Esophagus squamous epithelium (tissue), 4 donors: ENCODE measurements at regions not wholly inside any gene's neighbourhood (a gene's known extent, or its start where the extent isn't known, plus 50 kb on each side); places are given as distances from the start of the nearest gene placed in this dataset.

ENCODE experiments used
- POLR2A ChIP-seq, 4 donors: fragments of 450-650 bp; IDR thresholded peaks; one replicate each; pipeline ENCODE4 v1.6.1; 2017; ENCODE audit warnings: antibody characterized with exemption in 4 of 4, mild to moderate bottlenecking in 4 of 4, moderate library complexity in 3 of 4
- TF ChIP-seq, protein P1 (sequence below), 6 experiments: fragments of 450-650 bp in 4 of 6; fragments of 200-600 bp in 2 of 6; sonication (generic) in 2 of 6; IDR thresholded peaks; one replicate each; pipeline ENCODE4 v1.5.1; 2016 to 2019; ENCODE audit warnings: antibody characterized with exemption in 6 of 6, mild to moderate bottlenecking in 4 of 6, moderate library complexity in 4 of 6

DNA sequence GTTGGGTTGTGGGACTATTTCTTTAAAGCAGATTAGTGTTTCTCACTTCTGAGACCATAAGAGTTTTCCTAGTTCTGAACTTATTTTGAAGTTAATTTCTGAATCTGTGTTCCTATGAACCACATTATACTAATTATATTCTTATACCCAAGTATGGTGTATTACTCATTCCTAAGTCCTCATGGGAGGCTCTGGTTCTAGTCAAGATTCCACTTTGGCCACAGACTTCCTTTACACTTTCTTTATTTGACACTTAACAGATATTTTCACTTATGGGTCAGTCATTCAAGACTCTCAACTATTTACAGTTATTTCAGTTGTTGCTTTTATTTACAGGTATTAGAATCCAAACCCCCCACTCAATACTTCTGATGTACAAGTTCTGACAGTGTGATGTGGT, 937.2 kb upstream of the TYRP1 start:
- no peak for TF ChIP-seq POLR2A (IDR thresholded peaks at IDR 0.05)
- TF ChIP-seq, protein P1, sequence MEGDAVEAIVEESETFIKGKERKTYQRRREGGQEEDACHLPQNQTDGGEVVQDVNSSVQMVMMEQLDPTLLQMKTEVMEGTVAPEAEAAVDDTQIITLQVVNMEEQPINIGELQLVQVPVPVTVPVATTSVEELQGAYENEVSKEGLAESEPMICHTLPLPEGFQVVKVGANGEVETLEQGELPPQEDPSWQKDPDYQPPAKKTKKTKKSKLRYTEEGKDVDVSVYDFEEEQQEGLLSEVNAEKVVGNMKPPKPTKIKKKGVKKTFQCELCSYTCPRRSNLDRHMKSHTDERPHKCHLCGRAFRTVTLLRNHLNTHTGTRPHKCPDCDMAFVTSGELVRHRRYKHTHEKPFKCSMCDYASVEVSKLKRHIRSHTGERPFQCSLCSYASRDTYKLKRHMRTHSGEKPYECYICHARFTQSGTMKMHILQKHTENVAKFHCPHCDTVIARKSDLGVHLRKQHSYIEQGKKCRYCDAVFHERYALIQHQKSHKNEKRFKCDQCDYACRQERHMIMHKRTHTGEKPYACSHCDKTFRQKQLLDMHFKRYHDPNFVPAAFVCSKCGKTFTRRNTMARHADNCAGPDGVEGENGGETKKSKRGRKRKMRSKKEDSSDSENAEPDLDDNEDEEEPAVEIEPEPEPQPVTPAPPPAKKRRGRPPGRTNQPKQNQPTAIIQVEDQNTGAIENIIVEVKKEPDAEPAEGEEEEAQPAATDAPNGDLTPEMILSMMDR (IDR thresholded peaks at IDR 0.05): no peak
